Spleen (tissue), 7 donors: ENCODE measurements at regions not wholly inside any gene's neighbourhood (a gene's known extent, or its start where the extent isn't known, plus 50 kb on each side); places are given as distances from the start of the nearest gene placed in this dataset.

Experiments used
- CTCF ChIP-seq, 11 experiments: fragments of 200-600 bp in 7 of 11; fragments of 450-650 bp in 4 of 11; sonication (generic) in 4 of 11; IDR thresholded peaks in 8 of 11; conservative IDR thresholded peaks in 3 of 11; 1 replicate in 7 of 11; 2 replicates in 4 of 11; pipeline versions ENCODE4 v1.4.0 to v1.8.0; 2016 to 2021; ENCODE audit warnings: antibody characterized with exemption in 11 of 11, inconsistent platforms in 4 of 11, mild to moderate bottlenecking in 1 of 11
- POLR2AphosphoS5 ChIP-seq, 3 donors: sonication (generic); formaldehyde crosslinking; IDR thresholded peaks; one replicate each; pipeline ENCODE4 v1.5.1; 2017; ENCODE audit warnings: antibody characterized with exemption in 3 of 3
- donor health status: DM: no; HTN: no; CAD: no; lungs with moderate emphysema.
- donor health status: DM: no; HTN: no; CAD: no.
- donor health status: DM: no; HTN: no; CAD: no.

DNA sequence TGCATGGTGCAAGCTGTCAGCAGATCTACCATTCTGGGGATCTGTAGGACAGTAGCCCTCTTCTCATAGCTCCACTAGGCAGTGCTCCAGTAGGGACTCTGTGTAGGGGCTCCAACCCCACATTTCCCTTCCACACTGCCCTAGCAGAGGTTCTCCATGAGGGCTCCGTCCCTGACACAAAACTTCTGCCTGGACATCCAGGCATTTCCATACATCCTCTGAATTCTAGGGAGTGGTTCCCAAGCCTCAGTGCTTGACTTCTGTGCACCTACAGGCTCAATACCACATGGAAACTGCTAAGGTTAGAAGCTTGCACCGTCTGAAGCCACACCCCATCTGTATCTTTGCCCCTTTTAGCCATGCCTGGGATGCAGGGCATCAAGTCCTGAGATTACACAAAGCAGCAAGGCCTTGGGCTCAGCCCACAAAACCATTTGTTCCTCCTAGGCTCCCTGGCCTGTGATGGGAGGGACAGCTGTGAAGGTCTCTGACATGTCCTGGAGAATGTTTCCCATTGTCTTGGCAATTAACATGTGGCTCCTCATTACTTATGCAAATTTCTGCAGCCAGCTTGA is 117.0 kb upstream of the NFIA start:
- no peak for TF ChIP-seq CTCF (IDR thresholded peaks at IDR 0.05 in 8 of 11, conservative IDR thresholded peaks at IDR 0.05 in 3 of 11)
- TF ChIP-seq POLR2AphosphoS5 (IDR thresholded peaks at IDR 0.05): no peak
